Sigmoid colon (tissue), 6 donors: ENCODE measurements at regions not wholly inside any gene's neighbourhood (a gene's known extent, or its start where the extent isn't known, plus 50 kb on each side); places are given as distances from the start of the nearest gene placed in this dataset.

Experiments
- DNase-seq: peaks from one replicate; pipeline ENCODE4 v3.0.0-alpha.2; 2019
- H3K27ac ChIP-seq, 4 donors: fragments of 200-600 bp; sonication (generic); one replicate each; pipeline ENCODE4 v1.5.1; 2016 to 2019; ENCODE audit warnings: mild to moderate bottlenecking in 1 of 4
- H3K27me3 ChIP-seq, 3 donors: fragments of 200-600 bp; sonication (generic); one replicate each; pipeline ENCODE4 v1.5.1; 2019; ENCODE audit warnings: mild to moderate bottlenecking in 1 of 3
- H3K36me3 ChIP-seq, 4 donors: fragments of 200-600 bp; sonication (generic); one replicate each; pipeline ENCODE4 v1.5.1; 2016 to 2019
- H3K4me1 ChIP-seq, 4 donors: fragments of 200-600 bp; sonication (generic); one replicate each; pipeline ENCODE4 v1.5.1; 2017 to 2019
- H3K4me3 ChIP-seq, 4 donors: fragments of 200-600 bp; sonication (generic); one replicate each; pipeline ENCODE4 v1.5.1; 2017 to 2019; ENCODE audit warnings: mild to moderate bottlenecking in 2 of 4, moderate library complexity in 1 of 4
- H3K9me3 ChIP-seq, 4 donors: fragments of 200-600 bp in 3 of 4; sonication (generic) in 3 of 4; one replicate each; pipeline versions ENCODE4 v1.5.1 to v1.6.1; 2013 to 2019
- CTCF ChIP-seq, 4 experiments: fragments of 450-650 bp in 3 of 4; fragments of 200-600 bp in 1 of 4; IDR thresholded peaks; one replicate each; pipeline ENCODE4 v1.5.1; 2016 to 2019; ENCODE audit warnings: antibody characterized with exemption in 4 of 4, mild to moderate bottlenecking in 3 of 4, moderate library complexity in 2 of 4
- EP300 ChIP-seq, 4 donors: sonication (generic); formaldehyde crosslinking; IDR thresholded peaks; one replicate each; pipeline ENCODE4 v1.6.1; 2017; ENCODE audit warnings: antibody characterized with exemption in 4 of 4
- POLR2A ChIP-seq, 2 donors: fragments of 450-650 bp; IDR thresholded peaks; one replicate each; pipeline ENCODE4 v1.6.1; 2016; ENCODE audit warnings: antibody characterized with exemption in 2 of 2, mild to moderate bottlenecking in 2 of 2, moderate library complexity in 2 of 2
- POLR2AphosphoS5 ChIP-seq, 4 donors: sonication (generic); formaldehyde crosslinking; IDR thresholded peaks; one replicate each; pipeline ENCODE4 v1.6.1; 2017; ENCODE audit warnings: antibody characterized with exemption in 4 of 4
- WGBS, 2 donors: extraction: QIAGEN DNeasy Blood & Tissue Kit; methylation state at CpG; one replicate each; pipeline ENCODE4 v1.1.7; 2013; 5-methylcytosine and 5-hydroxymethylcytosine counted together
- intact Hi-C: fragments of 100-400 bp; cut with DNase I; formaldehyde crosslinking; loops from one replicate; pipeline ENCODE4 v1.15.1; 2023
- donor health status: healthy with polysubstance abuse.
- donor health status: healthy.

GRCh38 chr11:44456544-44457300, 108.7 kb upstream of the CD82 start:
- WGBS, 2 donors, result 53 to 72% methylated on average over 11 of the region's 11 CpGs
- TF ChIP-seq CTCF (IDR thresholded peaks at IDR 0.05), result no peak
- no peak for TF ChIP-seq EP300 (IDR thresholded peaks at IDR 0.05)
- no peak for TF ChIP-seq POLR2AphosphoS5 (IDR thresholded peaks at IDR 0.05)
- TF ChIP-seq POLR2A (IDR thresholded peaks at IDR 0.05), result no peak
- Histone ChIP-seq H3K27me3 (no peaks in the 10 kb centered on the region), H3K4me1 (peaks cover 0 to 23% (median 17%) of the 10 kb centered on the region in 4 donors), H3K9me3 (no peaks in the 10 kb centered on the region), H3K27ac (no peak overlapping the region), H3K4me3 (no peak overlapping the region), H3K36me3 (no peaks in the 10 kb centered on the region)
- no peak for DNase-seq
- intact Hi-C loops, result no loop called here

- no peak for TF ChIP-seq POLR2AphosphoS5 (IDR thresholded peaks at IDR 0.05)
- no peak for TF ChIP-seq CTCF (IDR thresholded peaks at IDR 0.05)
- no peak for TF ChIP-seq POLR2A (IDR thresholded peaks at IDR 0.05)
- TF ChIP-seq EP300 (IDR thresholded peaks at IDR 0.05), result no peak
Measured at GRCh38 chr11:44457862-44458261, 107.6 kb upstream of the CD82 start.

GRCh38 chr11:44463751-44464150, 101.7 kb upstream of the CD82 start:
- no peak overlapping the region for H3K4me3 ChIP-seq
- 88 to 92% methylated on average over 5 of the region's 5 CpGs for WGBS, 2 donors
- no peak for DNase-seq
- no peaks in the 10 kb centered on the region for H3K36me3 ChIP-seq
- peaks cover 0 to 12% (median 7%) of the 10 kb centered on the region in 4 donors for H3K4me1 ChIP-seq
- no peak overlapping the region for H3K27ac ChIP-seq
- no peak for TF ChIP-seq POLR2AphosphoS5 (IDR thresholded peaks at IDR 0.05)
- TF ChIP-seq CTCF (IDR thresholded peaks at IDR 0.05), result no peak
- no peak for TF ChIP-seq POLR2A (IDR thresholded peaks at IDR 0.05)
- no peak for TF ChIP-seq EP300 (IDR thresholded peaks at IDR 0.05)
- intact Hi-C loops, result no loop called here
- H3K9me3 ChIP-seq, result peaks cover 0 to 4% (median 0%) of the 10 kb centered on the region in 4 donors
- peaks cover 0 to 22% (median 0%) of the 10 kb centered on the region in 3 donors for H3K27me3 ChIP-seq

More at GRCh38 chr11:44457862-44458261, 107.6 kb upstream of the CD82 start:
- Histone ChIP-seq H3K36me3 (no peaks in the 10 kb centered on the region), H3K27ac (no peak overlapping the region), H3K27me3 (no peaks in the 10 kb centered on the region), H3K9me3 (no peaks in the 10 kb centered on the region), H3K4me1 (peaks cover 0 to 18% (median 14%) of the 10 kb centered on the region in 4 donors), H3K4me3 (no peak overlapping the region)
- no peak for DNase-seq
- intact Hi-C loops, result no loop called here

GRCh38 chr11:44464741-44465140, 100.7 kb upstream of the CD82 start:
- H3K4me3 ChIP-seq, result no peak overlapping the region
- TF ChIP-seq POLR2A (IDR thresholded peaks at IDR 0.05) (no peak), EP300 (IDR thresholded peaks at IDR 0.05) (no peak), POLR2AphosphoS5 (IDR thresholded peaks at IDR 0.05) (no peak), CTCF (IDR thresholded peaks at IDR 0.05) (no peak)
- H3K27me3 ChIP-seq, result peaks cover 0 to 32% (median 0%) of the 10 kb centered on the region in 3 donors
- no peak overlapping the region for H3K27ac ChIP-seq
- 93 to 94% methylated on average over 1 of the region's 1 CpG for WGBS, 2 donors
- H3K4me1 ChIP-seq, result peaks cover 0 to 12% (median 7%) of the 10 kb centered on the region in 4 donors
- DNase-seq, result no peak
- peaks cover 0 to 4% (median 0%) of the 10 kb centered on the region in 4 donors for H3K9me3 ChIP-seq
- H3K36me3 ChIP-seq, result no peaks in the 10 kb centered on the region
- intact Hi-C loops, result no loop called here
